DMS79 treated with DMSO at 0.1 percent for 48 hours (cell line): ENCODE measurements at regions not wholly inside any gene's neighbourhood (a gene's known extent, or its start where the extent isn't known, plus 50 kb on each side); places are given as distances from the start of the nearest gene placed in this dataset.
"Not testable (repeated sequence)": the region's sequence is repeated elsewhere in the genome, so short reads cannot be mapped to it uniquely, and the experiment has no call there.

Source experiments
- DNase-seq: peaks from one replicate; lab custom pipeline; 2025; lab: John Stamatoyannopoulos, UW

- DNase-seq = no peak
These were observed 205.0 kb upstream of the AHR start for GRCh38 chr7:17093461-17093860.

- DNase-seq = peak; percentile 81
These were observed 203.4 kb upstream of the AHR start for GRCh38 chr7:17094963-17095574.

DNA sequence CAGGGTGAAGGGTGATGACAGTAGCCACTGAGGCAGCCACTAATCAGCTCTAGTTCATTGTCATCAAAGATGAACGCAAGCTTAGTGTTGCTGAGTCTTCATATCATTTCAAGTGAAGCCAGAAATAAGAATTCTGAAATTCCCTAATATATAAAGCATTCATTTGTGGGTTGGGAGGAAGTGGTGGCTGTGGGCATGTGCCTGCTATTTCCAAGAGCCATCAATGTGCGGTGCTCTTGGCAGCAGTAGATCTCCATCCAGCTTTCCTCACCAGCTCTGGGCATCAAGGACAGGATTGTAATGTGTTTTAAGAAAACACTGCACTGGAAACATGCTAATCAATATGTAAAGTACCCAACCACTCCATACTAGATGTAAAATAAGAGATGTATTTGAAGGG is 202.5 kb upstream of the AHR start:
- no peak for DNase-seq

GRCh38 chr7:17097668-17098297 is 200.7 kb upstream of the AHR start:
- no peak for DNase-seq

GRCh38 chr7:17098515-17098914 is 199.9 kb upstream of the AHR start:
- DNase-seq = no peak

GRCh38 chr7:17099083-17099973 is 199.1 kb upstream of the AHR start:
- DNase-seq = no peak

DNA sequence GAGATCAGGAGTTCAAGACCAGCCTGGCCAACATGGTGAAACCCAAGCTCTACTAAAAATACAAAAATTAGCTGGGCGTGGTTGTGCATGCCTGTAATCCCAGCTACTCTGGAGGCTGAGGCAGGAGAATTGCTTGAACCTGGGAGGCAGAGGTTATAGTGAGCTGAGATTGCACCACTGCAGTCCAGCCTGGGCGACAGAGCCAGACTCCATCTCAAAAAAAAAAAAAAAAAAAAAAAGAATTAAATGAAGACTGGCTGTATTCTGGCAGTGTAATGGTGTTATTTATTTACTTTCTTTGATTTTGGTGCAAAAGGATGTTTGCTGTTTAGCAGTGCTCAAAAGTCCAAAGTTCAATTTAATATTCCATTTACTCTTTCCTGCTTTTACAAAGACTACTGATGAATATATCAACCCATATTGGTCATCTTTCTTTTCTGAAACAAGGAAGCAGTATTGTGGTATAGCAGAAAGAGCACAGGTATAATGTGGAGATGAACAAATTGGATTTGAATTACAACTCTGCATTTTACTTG is 198.4 kb upstream of the AHR start:
- not testable (repeated sequence) for DNase-seq

GRCh38 chr7:17101207-17101696 is 197.2 kb upstream of the AHR start:
- no peak for DNase-seq

GRCh38 chr7:17103170-17103569 is 195.3 kb upstream of the AHR start:
- DNase-seq = peak; percentile 14

DNA sequence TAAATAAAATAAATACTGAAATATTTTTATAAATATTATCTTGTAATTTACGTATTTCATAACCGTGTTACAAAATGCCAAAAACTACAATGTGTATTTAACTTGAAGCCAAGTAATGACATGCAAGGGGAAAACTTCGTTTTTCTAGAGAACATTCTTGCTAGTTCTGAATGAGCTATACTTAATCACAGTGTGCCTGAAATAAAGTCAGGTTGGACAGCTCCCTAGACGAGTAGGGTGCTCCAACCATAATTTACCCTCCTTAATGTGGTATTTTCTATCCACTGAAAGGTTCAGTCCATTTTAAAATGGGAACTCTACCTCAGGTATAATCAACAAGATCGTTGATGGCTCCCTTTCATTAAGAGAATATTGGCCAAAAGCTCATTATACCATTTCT is 194.5 kb upstream of the AHR start:
- DNase-seq = no peak

DNA sequence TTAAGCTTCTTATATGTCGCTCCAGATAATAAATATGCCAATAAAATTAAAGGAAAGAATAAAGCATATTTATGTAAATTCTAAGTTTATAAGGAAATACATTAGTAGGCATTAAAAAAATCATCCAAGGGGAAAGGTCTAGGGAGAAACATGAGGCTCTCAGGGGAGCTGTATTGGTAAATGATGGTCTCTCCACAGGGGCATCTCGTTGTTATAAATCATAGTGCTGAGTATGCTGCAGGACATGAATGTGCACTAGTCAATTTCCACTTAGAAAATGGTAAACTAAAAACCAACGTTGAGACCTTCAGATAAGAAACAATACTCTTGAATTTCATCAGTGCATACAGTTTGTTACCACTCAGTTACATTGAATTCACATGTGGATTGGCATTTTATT is 194.0 kb upstream of the AHR start:
- DNase-seq = peak; percentile 35

- no peak for DNase-seq
These were observed 192.8 kb upstream of the AHR start for GRCh38 chr7:17105701-17106100.

GRCh38 chr7:17108049-17108584 is 190.3 kb upstream of the AHR start:
- no peak for DNase-seq

GRCh38 chr7:17109020-17109419 is 189.4 kb upstream of the AHR start:
- DNase-seq = no peak

DNA sequence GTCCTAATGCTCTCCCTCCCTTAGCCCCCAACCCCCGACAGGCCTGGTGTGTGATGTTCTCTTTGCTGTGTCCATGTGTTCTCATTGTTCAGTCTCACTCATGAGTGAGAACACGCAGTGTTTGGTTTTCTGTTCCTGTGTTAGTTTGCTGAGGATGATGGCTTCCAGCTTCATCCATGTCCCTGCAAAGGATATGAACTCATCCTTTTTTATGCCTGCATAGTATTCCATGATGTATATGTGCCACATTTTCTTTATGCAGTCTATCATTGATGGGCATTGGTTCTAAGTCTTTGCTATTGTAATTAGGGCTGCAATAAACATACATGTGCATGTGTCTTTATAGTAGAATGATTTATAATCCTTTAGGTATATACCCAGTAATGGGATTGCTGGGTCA is 184.7 kb upstream of the AHR start:
- not testable (repeated sequence) for DNase-seq

- no peak for DNase-seq
These were observed 180.0 kb upstream of the AHR start for GRCh38 chr7:17118412-17118811.

DNA sequence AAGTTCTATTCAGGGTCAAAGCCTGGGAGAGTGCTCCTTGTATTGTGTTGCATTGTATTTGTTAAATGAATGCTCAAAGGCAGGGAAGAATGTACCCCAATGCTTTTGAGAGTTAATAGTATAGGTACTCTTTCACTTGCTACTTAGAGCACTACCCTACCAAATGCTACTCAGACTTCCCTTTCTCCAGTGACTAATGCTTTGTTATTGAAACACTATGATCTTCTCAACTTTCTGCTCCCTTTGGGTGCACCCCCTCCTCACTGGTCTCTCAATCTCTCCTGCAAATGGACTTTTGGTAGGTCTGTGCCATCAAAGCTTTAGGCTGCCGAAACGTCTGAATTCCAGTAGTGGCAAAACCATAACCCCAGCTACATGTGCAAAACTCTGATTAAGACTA is 177.7 kb upstream of the AHR start:
- no peak for DNase-seq

GRCh38 chr7:17121671-17122070 is 176.8 kb upstream of the AHR start:
- DNase-seq = no peak

DNA sequence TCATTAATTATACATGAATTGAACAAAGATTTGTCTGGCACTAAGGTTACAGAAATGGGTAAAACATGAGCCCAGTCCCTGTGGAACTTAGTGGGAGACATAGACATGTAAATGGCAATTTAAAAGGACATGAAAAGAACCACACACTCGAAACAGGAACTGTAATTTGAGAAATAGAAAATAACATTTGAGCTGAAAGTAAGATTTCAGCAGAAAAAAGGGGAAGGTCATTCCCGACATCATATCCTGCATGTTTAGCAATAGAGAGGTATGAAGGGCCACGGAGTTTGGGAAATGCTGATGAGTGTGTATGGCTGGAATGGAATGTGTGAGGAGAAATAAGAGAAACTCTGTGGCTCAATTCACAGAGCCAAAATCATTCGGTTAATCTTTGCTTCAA is 175.4 kb upstream of the AHR start:
- DNase-seq = no peak

- DNase-seq = no peak
These were observed 171.8 kb upstream of the AHR start for GRCh38 chr7:17126413-17127268.

DNA sequence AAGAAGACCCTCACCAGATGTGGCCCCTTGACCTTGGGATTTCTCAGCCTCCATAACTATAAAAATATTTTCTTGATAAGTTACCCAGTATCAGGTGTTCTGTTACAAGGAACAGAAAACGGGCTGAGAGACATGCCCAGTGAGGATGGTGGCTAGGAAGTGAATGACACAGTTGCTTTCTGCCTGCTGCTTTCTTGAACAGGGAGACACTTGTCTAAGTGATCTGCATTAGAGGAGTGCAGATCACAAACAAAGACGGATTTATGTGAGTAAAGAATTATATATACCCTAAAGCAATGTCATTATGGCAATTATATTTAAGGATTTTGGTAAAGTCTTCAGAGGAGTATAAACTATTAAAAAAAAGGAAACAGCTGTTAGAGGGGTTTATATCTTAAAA is 169.2 kb upstream of the AHR start:
- DNase-seq = no peak
